BE2C (cell line): ENCODE measurements at regions not wholly inside any gene's neighbourhood (a gene's known extent, or its start where the extent isn't known, plus 50 kb on each side); places are given as distances from the start of the nearest gene placed in this dataset.

Experiments
- DNase-seq: peaks from one replicate; pipeline ENCODE4 v3.0.0-alpha.2; 2020
- H3K27me3 ChIP-seq: fragments of 250-450 bp; sonication (Bioruptor Pico); 2 replicates; pipeline ENCODE4 v1.5.1; 2020; ENCODE audit warnings: mild to moderate bottlenecking
- H3K36me3 ChIP-seq: fragments of 250-450 bp; sonication (Bioruptor Pico); 2 replicates; pipeline ENCODE4 v1.5.1; 2020; ENCODE audit warnings: mild to moderate bottlenecking
- H3K4me1 ChIP-seq: fragments of 250-450 bp; sonication (Bioruptor Pico); 2 replicates; pipeline ENCODE4 v1.5.1; 2020
- H3K4me3 ChIP-seq: 2 replicates; pipeline ENCODE4 v1.5.1; 2011; ENCODE audit warnings: low read depth, low read length
- H3K9me3 ChIP-seq: fragments of 250-450 bp; sonication (Bioruptor Pico); 2 replicates; pipeline ENCODE4 v1.5.1; 2020
- TF ChIP-seq, protein P1 (sequence below): IDR thresholded peaks from 2 replicates; pipeline ENCODE4 v1.5.1; 2012; ENCODE audit warnings: mild to moderate bottlenecking, low read depth, low read length

DNA sequence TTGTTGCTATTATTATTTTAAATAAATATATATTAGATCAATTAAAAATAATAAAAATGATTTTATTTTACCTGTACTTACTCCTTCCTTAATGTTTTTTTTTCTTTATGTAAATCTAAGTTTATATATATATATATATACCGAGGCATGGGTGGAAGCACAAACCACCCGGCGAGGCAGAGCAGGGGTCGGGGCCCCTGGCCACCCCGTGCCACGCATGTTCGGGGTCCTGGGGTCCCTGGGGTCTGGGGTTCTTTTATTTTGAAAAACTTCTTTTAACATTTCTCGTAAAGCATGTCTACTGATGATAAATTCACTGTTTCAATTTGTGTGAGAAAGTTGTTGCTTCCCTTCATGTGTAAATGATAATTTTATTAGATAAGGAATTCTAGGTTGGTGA is 976.1 kb downstream of the REEP3 start:
- H3K4me1 ChIP-seq, result no peaks in the 10 kb centered on the region; the same call in 1 of the 2 replicates
- H3K27me3 ChIP-seq, result no peaks in the 10 kb centered on the region
- TF ChIP-seq, protein P1, sequence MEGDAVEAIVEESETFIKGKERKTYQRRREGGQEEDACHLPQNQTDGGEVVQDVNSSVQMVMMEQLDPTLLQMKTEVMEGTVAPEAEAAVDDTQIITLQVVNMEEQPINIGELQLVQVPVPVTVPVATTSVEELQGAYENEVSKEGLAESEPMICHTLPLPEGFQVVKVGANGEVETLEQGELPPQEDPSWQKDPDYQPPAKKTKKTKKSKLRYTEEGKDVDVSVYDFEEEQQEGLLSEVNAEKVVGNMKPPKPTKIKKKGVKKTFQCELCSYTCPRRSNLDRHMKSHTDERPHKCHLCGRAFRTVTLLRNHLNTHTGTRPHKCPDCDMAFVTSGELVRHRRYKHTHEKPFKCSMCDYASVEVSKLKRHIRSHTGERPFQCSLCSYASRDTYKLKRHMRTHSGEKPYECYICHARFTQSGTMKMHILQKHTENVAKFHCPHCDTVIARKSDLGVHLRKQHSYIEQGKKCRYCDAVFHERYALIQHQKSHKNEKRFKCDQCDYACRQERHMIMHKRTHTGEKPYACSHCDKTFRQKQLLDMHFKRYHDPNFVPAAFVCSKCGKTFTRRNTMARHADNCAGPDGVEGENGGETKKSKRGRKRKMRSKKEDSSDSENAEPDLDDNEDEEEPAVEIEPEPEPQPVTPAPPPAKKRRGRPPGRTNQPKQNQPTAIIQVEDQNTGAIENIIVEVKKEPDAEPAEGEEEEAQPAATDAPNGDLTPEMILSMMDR, result no peak
- H3K4me3 ChIP-seq, result no peak overlapping the region
- H3K36me3 ChIP-seq, result no peaks in the 10 kb centered on the region
- H3K9me3 ChIP-seq, result no peaks in the 10 kb centered on the region
- no peak for DNase-seq

DNA sequence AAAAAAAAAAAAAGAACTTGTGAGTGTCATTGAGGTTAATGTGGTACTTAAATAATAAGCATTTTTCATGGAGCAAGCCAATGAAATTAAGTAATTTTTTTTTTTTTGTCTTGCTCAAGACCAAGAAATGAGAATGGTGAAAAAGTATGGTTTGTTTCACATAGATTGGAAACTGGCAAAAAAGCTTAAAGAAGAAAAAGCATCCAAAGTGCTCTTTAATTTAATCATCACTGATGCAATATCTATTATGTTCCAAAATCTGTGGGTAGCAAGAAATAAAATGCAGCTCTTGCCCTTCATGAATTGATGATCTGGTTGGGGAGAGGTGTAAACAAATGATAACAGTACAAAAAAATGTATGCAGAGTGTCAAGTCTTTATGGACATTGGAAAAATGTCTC is 980.6 kb downstream of the REEP3 start:
- Histone ChIP-seq H3K4me1 (no peaks in the 10 kb centered on the region; the same call in 1 of the 2 replicates), H3K9me3 (no peaks in the 10 kb centered on the region), H3K4me3 (no peak overlapping the region), H3K36me3 (no peaks in the 10 kb centered on the region), H3K27me3 (no peaks in the 10 kb centered on the region)
- DNase-seq, result no peak
- TF ChIP-seq, protein P1, result no peak

DNA sequence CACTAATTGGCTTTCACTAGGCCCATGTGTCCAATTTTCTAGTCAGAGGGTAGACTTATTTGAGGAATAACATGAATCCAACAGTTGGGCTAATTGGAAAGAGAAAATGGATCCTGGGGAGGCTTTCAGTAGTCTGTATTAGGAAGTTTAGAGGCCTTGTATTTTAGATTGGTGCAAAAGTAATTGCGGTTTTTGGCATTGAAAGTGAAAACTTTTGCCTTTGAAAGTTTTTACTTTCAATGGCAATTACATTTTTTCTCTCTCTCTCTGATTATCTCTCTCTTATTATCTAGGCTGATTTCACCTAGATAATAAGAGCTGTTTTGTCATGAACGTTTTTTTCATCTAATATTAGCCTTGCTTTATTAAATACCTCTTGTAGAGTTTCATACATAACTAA is 981.7 kb downstream of the REEP3 start:
- Histone ChIP-seq H3K4me1 (no peaks in the 10 kb centered on the region; the same call in 1 of the 2 replicates), H3K4me3 (no peak overlapping the region), H3K9me3 (no peaks in the 10 kb centered on the region), H3K36me3 (no peaks in the 10 kb centered on the region), H3K27me3 (no peaks in the 10 kb centered on the region)
- TF ChIP-seq, protein P1, result no peak
- no peak for DNase-seq

DNA sequence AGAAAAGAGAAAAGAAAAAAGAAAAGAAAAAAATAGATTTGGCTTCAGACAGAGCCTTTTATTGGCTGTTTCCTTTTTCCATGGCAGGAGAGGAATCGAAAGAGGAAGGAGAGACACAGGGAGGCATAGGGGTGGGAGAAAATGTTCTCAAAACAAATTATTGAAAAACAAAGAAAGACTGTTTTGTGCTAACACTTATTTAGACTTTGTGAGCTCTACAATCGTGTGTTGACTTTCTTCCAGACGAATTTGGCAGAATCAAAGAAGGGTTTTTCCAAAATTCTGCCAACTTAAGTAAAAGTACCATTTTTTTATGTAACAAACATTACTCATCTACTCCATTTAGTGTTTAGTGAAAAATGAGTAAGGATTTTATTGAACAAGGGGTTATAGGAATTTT is 982.2 kb downstream of the REEP3 start:
- H3K36me3 ChIP-seq, result no peaks in the 10 kb centered on the region
- no peaks in the 10 kb centered on the region for H3K27me3 ChIP-seq
- H3K9me3 ChIP-seq, result no peaks in the 10 kb centered on the region
- TF ChIP-seq, protein P1, result no peak
- no peak overlapping the region for H3K4me3 ChIP-seq
- no peak for DNase-seq
- H3K4me1 ChIP-seq, result no peaks in the 10 kb centered on the region; the same call in 1 of the 2 replicates

DNA sequence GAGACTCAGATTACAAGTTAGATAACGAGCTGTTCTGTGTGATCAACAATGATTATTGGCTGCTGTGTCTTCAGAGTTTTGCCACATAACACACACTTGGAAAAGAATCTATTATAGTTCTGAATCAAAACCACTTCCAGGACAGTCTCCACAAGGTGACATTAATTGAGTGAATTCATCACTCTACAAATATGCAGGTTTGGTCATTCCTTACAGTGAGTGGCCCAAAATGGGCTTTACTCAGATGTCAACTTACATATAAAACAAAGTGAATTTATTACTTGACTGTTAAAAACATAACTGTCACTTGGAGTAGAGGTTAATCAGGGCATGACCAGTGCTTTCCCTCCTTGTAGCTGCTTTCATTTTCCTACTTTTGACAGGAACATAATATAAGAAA is 984.3 kb downstream of the REEP3 start:
- H3K4me3 ChIP-seq, result no peak overlapping the region
- DNase-seq, result no peak
- TF ChIP-seq, protein P1, result no peak
- H3K27me3 ChIP-seq, result no peaks in the 10 kb centered on the region
- no peaks in the 10 kb centered on the region for H3K36me3 ChIP-seq
- no peaks in the 10 kb centered on the region for H3K9me3 ChIP-seq
- no peaks in the 10 kb centered on the region; the same call in 1 of the 2 replicates for H3K4me1 ChIP-seq

DNA sequence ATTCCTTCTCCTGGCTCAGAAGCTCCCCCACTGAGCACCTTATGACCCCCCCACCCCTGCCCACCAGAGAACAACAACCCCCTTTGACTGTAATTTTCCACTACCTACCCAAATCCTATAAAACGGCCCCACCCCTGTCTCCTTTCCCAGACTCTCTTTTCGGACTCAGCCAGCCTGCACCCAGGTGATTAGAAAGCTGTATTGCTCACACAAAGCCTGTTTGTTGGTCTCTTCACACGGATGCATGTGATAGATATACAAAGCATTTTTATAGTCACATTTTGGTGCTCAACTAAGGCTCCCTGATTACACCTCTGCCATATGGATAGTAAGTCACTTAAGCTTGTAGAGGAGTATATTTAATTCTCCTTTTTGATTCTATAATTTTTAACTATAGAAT is 985.8 kb downstream of the REEP3 start:
- H3K27me3 ChIP-seq, result no peaks in the 10 kb centered on the region
- no peak overlapping the region for H3K4me3 ChIP-seq
- DNase-seq, result no peak
- TF ChIP-seq, protein P1, result no peak
- H3K4me1 ChIP-seq, result no peaks in the 10 kb centered on the region; the same call in 1 of the 2 replicates
- H3K36me3 ChIP-seq, result no peaks in the 10 kb centered on the region
- no peaks in the 10 kb centered on the region for H3K9me3 ChIP-seq
